ENCODE measurements at regions not wholly inside any gene's neighbourhood (a gene's known extent, or its start where the extent isn't known, plus 50 kb on each side); places are given as distances from the start of the nearest gene placed in this dataset.

DNA sequence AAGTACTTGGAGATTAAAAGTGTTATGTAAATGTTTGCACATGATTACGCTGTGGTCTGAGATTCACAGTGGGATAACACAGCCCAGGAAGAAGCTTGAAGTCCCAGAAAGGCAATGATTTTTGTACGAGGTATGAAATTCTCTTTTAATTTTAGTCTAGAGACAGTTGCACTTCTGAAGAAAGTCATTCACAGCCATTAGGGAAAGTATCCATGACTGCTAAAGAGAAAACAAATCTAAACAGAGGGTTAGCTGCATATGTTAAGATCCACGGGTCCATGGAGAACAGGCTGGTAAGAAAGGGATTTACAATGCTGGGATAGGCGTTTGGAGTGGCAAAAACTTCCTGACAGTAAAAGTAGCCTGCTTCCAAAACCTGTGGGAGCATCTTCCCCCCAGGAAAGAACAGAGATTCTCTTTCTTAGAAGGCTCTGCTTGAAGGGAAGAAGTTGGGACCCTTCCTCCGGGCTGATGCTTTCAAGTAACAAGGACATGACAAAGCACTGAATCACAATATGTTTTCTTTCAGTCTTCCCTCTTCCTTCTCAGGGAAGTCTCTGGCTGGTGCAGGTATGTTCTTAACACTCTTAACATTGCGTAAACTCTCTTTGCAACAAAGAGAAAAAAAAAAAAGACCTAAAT lies 220.8 kb upstream of the CELF2 start:
- TF ChIP-seq, protein P1, sequence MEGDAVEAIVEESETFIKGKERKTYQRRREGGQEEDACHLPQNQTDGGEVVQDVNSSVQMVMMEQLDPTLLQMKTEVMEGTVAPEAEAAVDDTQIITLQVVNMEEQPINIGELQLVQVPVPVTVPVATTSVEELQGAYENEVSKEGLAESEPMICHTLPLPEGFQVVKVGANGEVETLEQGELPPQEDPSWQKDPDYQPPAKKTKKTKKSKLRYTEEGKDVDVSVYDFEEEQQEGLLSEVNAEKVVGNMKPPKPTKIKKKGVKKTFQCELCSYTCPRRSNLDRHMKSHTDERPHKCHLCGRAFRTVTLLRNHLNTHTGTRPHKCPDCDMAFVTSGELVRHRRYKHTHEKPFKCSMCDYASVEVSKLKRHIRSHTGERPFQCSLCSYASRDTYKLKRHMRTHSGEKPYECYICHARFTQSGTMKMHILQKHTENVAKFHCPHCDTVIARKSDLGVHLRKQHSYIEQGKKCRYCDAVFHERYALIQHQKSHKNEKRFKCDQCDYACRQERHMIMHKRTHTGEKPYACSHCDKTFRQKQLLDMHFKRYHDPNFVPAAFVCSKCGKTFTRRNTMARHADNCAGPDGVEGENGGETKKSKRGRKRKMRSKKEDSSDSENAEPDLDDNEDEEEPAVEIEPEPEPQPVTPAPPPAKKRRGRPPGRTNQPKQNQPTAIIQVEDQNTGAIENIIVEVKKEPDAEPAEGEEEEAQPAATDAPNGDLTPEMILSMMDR (IDR thresholded peaks at IDR 0.05; ENCODE audit: poor library complexity), result no peak
- TF ChIP-seq EZH2 (IDR thresholded peaks at IDR 0.05; ENCODE audit: borderline replicate concordance) (no peak), EZH2phosphoT487 (IDR thresholded peaks at IDR 0.05; ENCODE audit: low read depth, severe bottlenecking, unreplicated experiment) (no peak)
